GM21825 (cell line): ENCODE measurements at regions not wholly inside any gene's neighbourhood (a gene's known extent, or its start where the extent isn't known, plus 50 kb on each side); places are given as distances from the start of the nearest gene placed in this dataset.
"Not testable (repeated sequence)": the region's sequence is repeated elsewhere in the genome, so short reads cannot be mapped to it uniquely, and the experiment has no call there.

Experiments
- ATAC-seq: cut with Tn5 transposase; IDR thresholded peaks from one replicate; pipeline ENCODE4 v1.9.1; 2021; ENCODE audit warnings: mild to moderate bottlenecking, moderate library complexity; ENCODE audit not compliant: unreplicated experiment

- ATAC-seq, result no peak
Measured at GRCh38 chr12:118536306-118536906, 160.1 kb downstream of the SUDS3 start.

DNA sequence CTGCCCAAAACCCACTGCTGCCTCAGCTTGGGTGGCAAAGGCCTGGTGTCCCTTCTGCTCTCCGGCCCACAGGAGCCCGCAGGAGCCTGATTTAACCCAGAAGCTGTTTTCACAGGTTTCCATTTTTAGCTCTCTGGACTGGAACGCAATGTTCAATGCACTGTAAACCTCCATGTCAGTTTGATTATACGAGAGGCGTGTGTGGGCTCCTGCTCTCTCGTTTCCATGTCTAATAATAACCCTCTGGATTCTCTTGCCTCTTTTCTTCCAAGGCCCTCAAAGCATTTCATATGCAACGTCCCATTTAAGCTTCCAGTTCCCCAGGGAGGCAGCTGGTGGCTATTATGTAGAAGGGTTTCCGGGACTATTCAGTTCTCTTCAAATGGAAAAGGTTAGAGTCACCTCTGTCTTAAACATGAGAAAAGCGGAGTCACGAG lies 161.1 kb downstream of the SUDS3 start:
- no peak for ATAC-seq

DNA sequence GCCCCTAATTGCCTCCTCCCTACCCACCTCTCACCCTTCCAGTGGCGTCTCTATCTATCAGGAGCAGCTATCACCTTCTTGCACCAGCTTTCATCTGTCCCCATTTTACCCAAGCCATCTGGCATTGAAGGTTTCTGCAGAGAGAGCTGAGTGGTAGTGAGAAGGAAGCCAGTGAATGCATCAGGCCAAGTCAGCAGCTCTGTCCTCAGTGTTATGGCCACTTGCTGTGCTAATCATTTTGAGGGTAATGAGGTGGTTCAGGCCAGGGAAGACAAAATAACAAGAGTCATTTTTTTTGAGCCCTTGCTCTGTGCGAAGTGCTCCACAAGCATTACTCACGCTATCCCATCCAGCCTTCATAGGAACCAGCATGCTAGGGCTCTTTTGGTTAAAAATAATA lies 164.7 kb downstream of the SUDS3 start:
- no peak for ATAC-seq

GRCh38 chr12:118541934-118542333 lies 165.6 kb downstream of the SUDS3 start:
- ATAC-seq, result no peak

- ATAC-seq, result no peak
Measured at GRCh38 chr12:118543651-118544050, 167.3 kb downstream of the SUDS3 start.

DNA sequence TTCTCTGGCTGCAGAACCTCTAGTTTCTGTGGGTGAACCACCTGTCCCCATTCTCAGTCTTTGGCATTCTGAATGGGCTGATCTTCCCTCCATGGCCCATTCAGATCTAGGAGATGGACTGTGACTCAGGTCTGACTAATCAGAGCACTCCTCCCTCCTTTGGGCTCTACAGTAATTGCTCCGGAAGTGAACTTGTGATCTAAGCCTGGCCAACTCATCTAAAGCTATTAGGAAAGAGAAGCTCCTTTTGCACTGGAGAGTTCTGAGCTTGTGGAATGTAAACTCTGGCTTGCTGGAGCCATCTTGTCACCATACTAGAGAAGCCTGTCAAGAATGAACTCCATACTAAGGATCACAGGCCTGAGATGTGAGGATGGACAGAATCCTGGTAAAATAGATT lies 168.2 kb downstream of the SUDS3 start:
- ATAC-seq, result no peak

- not testable (repeated sequence) for ATAC-seq
Measured at GRCh38 chr12:118547606-118548005, 171.3 kb downstream of the SUDS3 start.

DNA sequence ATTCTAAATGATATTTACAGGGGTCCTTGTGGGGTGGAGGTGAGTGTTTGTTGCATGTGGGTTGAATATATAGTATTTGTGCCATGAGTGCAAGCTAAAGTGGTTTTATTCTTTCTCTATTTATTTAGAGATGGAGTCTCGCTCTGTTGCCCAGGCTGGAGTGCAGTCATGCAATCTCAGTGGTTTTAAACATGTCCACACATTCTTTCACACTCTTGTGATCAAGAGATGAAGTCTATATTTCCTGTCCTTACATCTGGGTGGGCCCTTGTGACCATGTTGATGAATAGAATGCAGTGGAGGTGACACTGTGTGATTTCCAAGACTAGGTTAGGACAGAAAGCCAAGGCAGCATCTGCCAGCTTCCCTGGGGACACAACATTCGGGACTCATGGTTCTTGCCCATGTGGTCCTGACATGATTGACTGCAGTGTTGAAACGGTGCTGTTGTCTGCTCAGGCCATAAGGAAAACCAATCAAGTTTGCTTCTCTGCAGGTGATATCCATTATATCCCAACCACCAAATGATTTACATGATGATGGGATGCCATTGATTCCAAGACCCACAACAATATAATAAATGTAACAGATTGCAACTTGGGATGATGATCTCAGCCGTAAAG lies 172.6 kb downstream of the SUDS3 start:
- no peak for ATAC-seq

- ATAC-seq, result no peak
Measured at GRCh38 chr12:118549510-118549980, 173.2 kb downstream of the SUDS3 start.

DNA sequence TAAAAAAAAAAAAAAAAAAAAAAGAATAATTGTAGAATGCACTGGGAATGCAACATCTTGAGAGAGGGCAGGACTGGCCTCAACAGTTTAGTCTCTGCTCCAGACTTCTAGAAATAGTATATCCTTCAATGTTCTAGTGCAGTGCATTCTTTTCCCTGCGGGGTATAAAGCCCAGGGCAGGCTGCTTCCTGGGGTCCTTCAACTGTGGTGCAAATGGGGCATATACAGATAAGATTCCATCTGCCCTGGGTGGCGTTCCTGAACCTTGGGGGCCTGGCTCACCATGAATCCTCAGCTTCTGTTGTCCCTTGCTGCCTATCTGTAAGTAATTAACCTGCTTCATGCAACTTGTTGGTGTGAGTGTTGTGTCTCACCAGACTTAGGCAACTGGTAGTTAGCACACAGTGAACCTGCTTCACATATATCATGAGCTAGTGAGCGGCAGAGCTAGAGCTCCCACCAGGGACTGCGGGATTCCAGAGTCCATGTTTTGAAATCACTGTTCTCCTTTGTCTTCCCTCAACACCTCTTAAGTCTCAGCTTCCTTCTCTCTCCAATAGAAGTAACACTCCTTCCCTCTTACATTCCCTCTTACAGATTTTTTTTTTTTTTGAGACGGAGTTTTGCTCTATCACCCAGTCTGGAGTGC lies 177.6 kb downstream of the SUDS3 start:
- no peak for ATAC-seq

DNA sequence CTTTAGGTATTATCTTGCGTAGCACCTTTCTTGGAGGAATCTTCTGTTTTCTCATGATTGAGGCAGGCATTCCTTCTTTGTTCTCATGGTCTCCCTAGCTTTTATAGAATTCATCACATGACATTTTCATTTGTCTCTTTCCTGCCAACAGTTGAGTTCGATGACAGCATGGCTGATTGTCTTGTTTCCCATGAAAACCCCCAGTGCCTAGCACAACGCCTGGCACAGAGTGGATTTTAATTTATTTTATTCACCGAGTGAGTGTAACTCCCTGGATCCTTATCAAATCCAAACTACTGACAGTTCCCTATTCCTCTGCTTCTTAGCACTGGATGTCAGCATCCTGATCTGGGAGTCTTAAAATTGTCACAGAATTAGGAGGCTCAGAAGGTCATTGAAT lies 182.6 kb downstream of the SUDS3 start:
- ATAC-seq, result no peak

DNA sequence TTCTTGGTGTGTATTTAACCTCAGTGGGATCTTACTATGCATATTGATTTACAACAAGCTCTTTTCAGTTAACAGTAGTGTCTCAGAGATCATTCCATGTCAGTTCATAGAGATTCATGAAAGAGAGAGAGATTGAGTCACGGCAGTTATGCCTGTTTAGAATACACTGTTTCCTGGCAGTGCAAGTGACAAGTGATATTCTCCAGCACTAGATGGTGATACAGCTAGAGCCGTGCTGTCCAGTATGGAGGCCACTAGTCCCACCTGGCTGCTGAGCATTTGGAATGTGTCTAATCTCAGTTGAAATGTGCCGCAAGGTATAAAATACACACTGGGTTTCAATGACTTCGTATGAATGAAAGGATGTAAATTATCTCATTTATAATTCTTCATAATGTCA lies 184.4 kb downstream of the SUDS3 start:
- ATAC-seq, result no peak

- no peak for ATAC-seq
Measured at GRCh38 chr12:118571730-118572129, 195.4 kb downstream of the SUDS3 start.

DNA sequence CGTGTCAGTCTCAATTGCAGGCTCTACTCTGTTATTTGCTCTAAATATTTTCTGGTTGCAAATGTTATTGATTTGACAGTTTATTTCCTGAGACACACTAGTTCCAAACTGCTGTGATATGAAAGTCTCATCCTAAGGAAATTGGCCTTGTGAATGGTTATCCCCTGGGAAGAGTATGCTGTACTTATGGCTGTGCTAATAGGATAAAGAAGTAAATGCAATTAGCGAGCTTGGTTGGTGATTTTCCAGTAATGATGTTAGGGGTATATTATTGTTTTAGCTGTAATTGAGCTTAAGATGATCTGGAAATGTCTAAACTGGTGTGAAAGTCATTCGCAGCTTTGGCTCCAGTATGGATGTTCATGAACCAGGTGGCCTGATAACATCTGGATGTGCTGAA lies 197.9 kb downstream of the SUDS3 start:
- no peak for ATAC-seq

GRCh38 chr12:118575730-118576129 lies 199.4 kb downstream of the SUDS3 start:
- ATAC-seq, result no peak

DNA sequence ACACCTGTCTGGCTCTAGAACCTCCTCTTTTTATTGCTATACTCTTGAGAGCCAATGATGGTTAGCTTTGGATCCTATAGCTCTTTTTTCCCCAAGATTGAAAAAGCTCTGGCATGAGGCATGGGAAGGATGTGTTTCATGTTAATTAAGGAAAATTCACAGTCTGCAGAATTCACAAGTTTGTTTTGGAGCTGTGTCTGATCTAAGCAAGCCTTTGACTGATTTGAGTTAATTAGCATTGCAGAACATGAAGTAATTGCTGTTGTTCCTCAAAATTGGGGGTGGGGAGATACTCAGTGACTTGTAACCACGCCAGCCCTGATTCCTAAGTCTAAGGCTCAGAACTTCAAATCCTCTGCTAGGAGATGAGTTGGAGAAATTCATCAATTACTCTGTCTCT lies 205.0 kb downstream of the SUDS3 start:
- ATAC-seq, result no peak

DNA sequence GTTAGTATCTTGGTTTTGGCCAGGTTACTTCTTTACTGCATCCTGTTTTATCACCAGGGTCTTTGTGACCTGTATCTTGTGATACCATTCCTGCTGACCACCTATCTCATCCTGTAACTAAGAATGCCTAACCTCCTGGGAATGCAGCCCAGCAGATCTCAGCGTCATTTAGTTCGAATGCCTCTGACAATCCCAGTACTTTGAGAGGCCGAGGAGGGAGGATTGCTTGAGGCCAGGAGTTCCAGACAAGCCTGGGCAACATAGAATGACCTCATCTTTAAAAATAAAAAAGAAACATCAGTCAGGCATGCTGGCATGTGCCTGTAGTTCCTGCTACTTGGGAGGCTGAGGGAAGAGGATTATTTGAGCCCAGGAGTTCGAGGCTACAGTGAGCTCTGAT lies 206.5 kb downstream of the SUDS3 start:
- no peak for ATAC-seq

- ATAC-seq, result no peak
Measured at GRCh38 chr12:118586433-118586832, 210.1 kb downstream of the SUDS3 start.

GRCh38 chr12:118589162-118589561 lies 212.8 kb downstream of the SUDS3 start:
- ATAC-seq, result no peak

- no peak for ATAC-seq
Measured at GRCh38 chr12:118590406-118591150, 214.2 kb downstream of the SUDS3 start.

DNA sequence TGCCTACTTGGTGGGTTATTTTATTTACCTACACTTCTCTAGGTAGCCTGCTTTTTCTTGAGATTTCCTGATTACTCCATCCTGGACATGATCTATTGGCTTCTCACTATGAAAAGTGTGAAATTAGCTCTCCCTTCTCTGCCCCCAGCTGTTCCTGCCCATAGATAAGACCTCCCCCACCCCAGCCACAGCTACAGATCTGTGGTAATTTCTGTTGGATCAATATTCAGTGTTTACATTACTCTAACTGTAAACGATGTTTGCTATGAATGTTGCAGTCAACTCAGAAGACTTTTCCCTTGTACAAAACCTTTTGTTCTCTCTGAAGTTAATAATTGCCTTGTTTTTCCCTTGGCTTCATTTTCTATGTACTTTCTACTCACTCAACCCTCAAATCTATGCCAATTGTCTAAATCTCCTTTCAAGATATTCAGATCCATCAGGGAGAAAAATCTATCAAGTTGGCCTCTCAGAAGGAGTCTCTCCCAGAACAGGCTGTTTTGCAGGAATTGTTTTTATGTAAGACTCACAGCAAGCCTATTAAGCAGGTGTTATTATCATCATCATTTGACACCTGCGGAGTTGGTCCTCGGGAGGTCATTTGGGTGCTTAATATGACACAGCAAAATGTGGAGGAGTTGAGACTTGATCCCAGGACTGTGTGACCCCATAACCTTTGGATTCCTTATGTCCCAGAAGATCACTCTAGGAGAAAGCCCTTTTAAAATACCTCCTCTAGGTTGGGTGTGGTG lies 227.4 kb downstream of the SUDS3 start:
- no peak for ATAC-seq
